Colonic mucosa (tissue), 4 donors: ENCODE measurements at regions not wholly inside any gene's neighbourhood (a gene's known extent, or its start where the extent isn't known, plus 50 kb on each side); places are given as distances from the start of the nearest gene placed in this dataset.

Source experiments
- DNase-seq: peaks from one replicate; pipeline ENCODE4 v3.0.0-alpha.2; 2020
- H3K27ac ChIP-seq: fragments of 200-600 bp; one replicate; pipeline ENCODE4 v1.8.0; 2021
- H3K27me3 ChIP-seq: fragments of 200-600 bp; one replicate; pipeline ENCODE4 v1.8.0; 2021
- H3K36me3 ChIP-seq: fragments of 200-600 bp; one replicate; pipeline ENCODE4 v1.8.0; 2021
- H3K4me1 ChIP-seq: fragments of 200-600 bp; one replicate; pipeline ENCODE4 v1.8.0; 2021; ENCODE audit warnings: mild to moderate bottlenecking
- H3K4me3 ChIP-seq: fragments of 200-600 bp; one replicate; pipeline ENCODE4 v1.8.0; 2021
- H3K9ac ChIP-seq, 2 donors: one replicate each; pipeline ENCODE4 v1.7.0; 2013; ENCODE audit warnings: control low read depth in 2 of 2, low read depth in 2 of 2, low read length in 2 of 2
- H3K9me3 ChIP-seq: fragments of 200-600 bp; one replicate; pipeline ENCODE4 v1.8.0; 2021
- CTCF ChIP-seq: fragments of 200-600 bp; IDR thresholded peaks from one replicate; pipeline ENCODE4 v1.8.0; 2022; ENCODE audit warnings: antibody characterized with exemption, mild to moderate bottlenecking
- intact Hi-C: fragments of 100-400 bp; cut with DNase I; formaldehyde crosslinking; loops from one replicate; pipeline ENCODE4 v1.14.1; 2022
- donor health status: healthy.
- donor health status: DM: no; HTN: no; CAD: no.
- donor health status: DM: no; HTN: no; CAD: no.

- H3K9ac ChIP-seq = no peak overlapping the region
- H3K9me3 ChIP-seq = no peaks in the 10 kb centered on the region
- H3K4me3 ChIP-seq = no peak overlapping the region
- H3K4me1 ChIP-seq = no peaks in the 10 kb centered on the region
- H3K27ac ChIP-seq = no peak overlapping the region
- intact Hi-C loops = no loop called here
- H3K27me3 ChIP-seq = no peaks in the 10 kb centered on the region
- no peak for DNase-seq
- no peaks in the 10 kb centered on the region for H3K36me3 ChIP-seq
- no peak for TF ChIP-seq CTCF
These were observed 122.2 kb upstream of the ADGRL4 start for GRCh38 chr1:79128722-79129121.

GRCh38 chr1:79124756-79125155, 118.2 kb upstream of the ADGRL4 start:
- H3K27me3 ChIP-seq = no peaks in the 10 kb centered on the region
- H3K9me3 ChIP-seq = no peaks in the 10 kb centered on the region
- no peak for TF ChIP-seq CTCF
- no peaks in the 10 kb centered on the region for H3K4me1 ChIP-seq
- intact Hi-C loops = no loop called here
- H3K4me3 ChIP-seq = no peak overlapping the region
- no peak overlapping the region for H3K9ac ChIP-seq
- no peaks in the 10 kb centered on the region for H3K36me3 ChIP-seq
- no peak overlapping the region for H3K27ac ChIP-seq
- no peak for DNase-seq

GRCh38 chr1:79122521-79122920, 116.0 kb upstream of the ADGRL4 start:
- DNase-seq = no peak
- Histone ChIP-seq H3K36me3 (no peaks in the 10 kb centered on the region), H3K9ac (no peak overlapping the region), H3K4me1 (no peaks in the 10 kb centered on the region), H3K9me3 (no peaks in the 10 kb centered on the region), H3K27ac (no peak overlapping the region), H3K27me3 (no peaks in the 10 kb centered on the region), H3K4me3 (no peak overlapping the region)
- intact Hi-C loops = no loop called here
- no peak for TF ChIP-seq CTCF

- TF ChIP-seq CTCF = no peak
- no peak overlapping the region for H3K27ac ChIP-seq
- H3K4me1 ChIP-seq = no peaks in the 10 kb centered on the region
- no peaks in the 10 kb centered on the region for H3K9me3 ChIP-seq
- no peaks in the 10 kb centered on the region for H3K36me3 ChIP-seq
- no peak overlapping the region for H3K4me3 ChIP-seq
- intact Hi-C loops = no loop called here
- no peak overlapping the region for H3K9ac ChIP-seq
- DNase-seq = no peak
- H3K27me3 ChIP-seq = no peaks in the 10 kb centered on the region
These were observed 110.8 kb upstream of the ADGRL4 start for GRCh38 chr1:79117376-79117775.

GRCh38 chr1:79113836-79114235, 107.3 kb upstream of the ADGRL4 start:
- Histone ChIP-seq H3K4me3 (no peak overlapping the region), H3K36me3 (no peaks in the 10 kb centered on the region), H3K9me3 (no peaks in the 10 kb centered on the region), H3K27ac (no peak overlapping the region), H3K9ac (no peak overlapping the region), H3K27me3 (no peaks in the 10 kb centered on the region), H3K4me1 (no peaks in the 10 kb centered on the region)
- intact Hi-C loops = no loop called here
- DNase-seq = no peak
- no peak for TF ChIP-seq CTCF

GRCh38 chr1:79110749-79111148, 104.2 kb upstream of the ADGRL4 start:
- Histone ChIP-seq H3K27ac (no peak overlapping the region), H3K4me3 (no peak overlapping the region), H3K9ac (no peak overlapping the region), H3K4me1 (no peaks in the 10 kb centered on the region), H3K27me3 (no peaks in the 10 kb centered on the region), H3K9me3 (no peaks in the 10 kb centered on the region), H3K36me3 (no peaks in the 10 kb centered on the region)
- intact Hi-C loops = no loop called here
- no peak for TF ChIP-seq CTCF
- no peak for DNase-seq
